ENCODE measurements at regions not wholly inside any gene's neighbourhood (a gene's known extent, or its start where the extent isn't known, plus 50 kb on each side); places are given as distances from the start of the nearest gene placed in this dataset.

- no peak for DNase-seq (ENCODE audit: low read depth)
- H3K4me3 ChIP-seq (replicated peaks; ENCODE audit: low read depth, low read length) = no peak overlapping the region
- TF ChIP-seq CTCF (IDR thresholded peaks at IDR 0.05; ENCODE audit: low read length, missing control alignments) = no peak
Observed at GRCh38 chr9:106668534-106668933, 194.4 kb upstream of the ZNF462 start.

- TF ChIP-seq CTCF (IDR thresholded peaks at IDR 0.05; ENCODE audit: low read length, missing control alignments) = no peak
- no peak for DNase-seq (ENCODE audit: low read depth)
Observed at GRCh38 chr9:106669835-106670234, 193.1 kb upstream of the ZNF462 start.

GRCh38 chr9:106670418-106670817 is 192.5 kb upstream of the ZNF462 start:
- no peak for DNase-seq (ENCODE audit: low read depth)
- TF ChIP-seq CTCF (IDR thresholded peaks at IDR 0.05; ENCODE audit: low read length, missing control alignments) = no peak
- no peak overlapping the region for H3K4me3 ChIP-seq (replicated peaks; ENCODE audit: low read depth, low read length)

More at GRCh38 chr9:106669835-106670234, 193.1 kb upstream of the ZNF462 start:
- no peak overlapping the region for H3K4me3 ChIP-seq (replicated peaks; ENCODE audit: low read depth, low read length)

GRCh38 chr9:106675780-106676179 is 187.2 kb upstream of the ZNF462 start:
- no peak for TF ChIP-seq CTCF (IDR thresholded peaks at IDR 0.05; ENCODE audit: low read length, missing control alignments)
- DNase-seq (ENCODE audit: low read depth) = no peak
- no peak overlapping the region for H3K4me3 ChIP-seq (replicated peaks; ENCODE audit: low read depth, low read length)

- no peak for DNase-seq (ENCODE audit: low read depth)
- H3K4me3 ChIP-seq (replicated peaks; ENCODE audit: low read depth, low read length) = no peak overlapping the region
- TF ChIP-seq CTCF (IDR thresholded peaks at IDR 0.05; ENCODE audit: low read length, missing control alignments) = no peak
Observed at GRCh38 chr9:106677374-106677773, 185.6 kb upstream of the ZNF462 start.

- H3K4me3 ChIP-seq (replicated peaks; ENCODE audit: low read depth, low read length) = no peak overlapping the region
- no peak for DNase-seq (ENCODE audit: low read depth)
- no peak for TF ChIP-seq CTCF (IDR thresholded peaks at IDR 0.05; ENCODE audit: low read length, missing control alignments)
Observed at GRCh38 chr9:106677830-106678229, 185.1 kb upstream of the ZNF462 start.

GRCh38 chr9:106678273-106678672 is 184.7 kb upstream of the ZNF462 start:
- no peak overlapping the region for H3K4me3 ChIP-seq (replicated peaks; ENCODE audit: low read depth, low read length)
- no peak for TF ChIP-seq CTCF (IDR thresholded peaks at IDR 0.05; ENCODE audit: low read length, missing control alignments)

More at GRCh38 chr9:106678273-106678672, 184.7 kb upstream of the ZNF462 start:
- DNase-seq (ENCODE audit: low read depth) = no peak

Measured in fibroblast of pulmonary artery (primary cell).